ENCODE measurements at regions not wholly inside any gene's neighbourhood (a gene's known extent, or its start where the extent isn't known, plus 50 kb on each side); places are given as distances from the start of the nearest gene placed in this dataset.

GRCh38 chrX:13892856-13893255 lies 76.0 kb upstream of the GPM6B start:
- Mint-ChIP-seq H3K9me3 (ENCODE audit: unreplicated experiment) (no peaks in the 10 kb centered on the region), H3K27ac (ENCODE audit: low read depth, unreplicated experiment) (peak overlapping the region; percentile 12), H3K27me3 (ENCODE audit: insufficient read depth, unreplicated experiment) (peaks cover 42% of the 10 kb centered on the region), H3K4me1 (ENCODE audit: insufficient read depth, unreplicated experiment) (peaks cover 11% of the 10 kb centered on the region), H3K4me3 (ENCODE audit: unreplicated experiment) (no peak overlapping the region), H3K36me3 (ENCODE audit: insufficient read depth, unreplicated experiment) (no peaks in the 10 kb centered on the region)
- CTCF ChIA-PET, result interaction anchor here (0.8 to 1.1 kb wide), 2 partner anchors 8 to 16 kb away, joined by 3 read pairs; no protein-coding TSS in a partner anchor
- POLR2A ChIA-PET, result interaction anchor here (0.7 to 4.3 kb wide), 13 partner anchors 15 to 158 kb away, joined by 3 to 28 read pairs (median 4); partner anchors contain the start of genes GEMIN8, OFD1 and TRAPPC2
- intact Hi-C loops (cut with micrococcal nuclease), result loop anchor here (10.0 kb wide), 2 partner anchors 68 to 238 kb away; partner anchors contain the start of gene TCEANC
- DNase-seq (ENCODE audit: unreplicated experiment), result peak; percentile 74
- no peak for TF ChIP-seq CTCF (IDR thresholded peaks at IDR 0.05; ENCODE audit: unreplicated experiment)
- no TSS peak for BruUV-seq (replicated peaks)

GRCh38 chrX:13891377-13892140 lies 74.7 kb upstream of the GPM6B start:
- no TSS peak for BruUV-seq (replicated peaks)
- Mint-ChIP-seq H3K4me3 (ENCODE audit: unreplicated experiment) (peak overlapping the region; percentile 5), H3K4me1 (ENCODE audit: insufficient read depth, unreplicated experiment) (peaks cover 11% of the 10 kb centered on the region), H3K27me3 (ENCODE audit: insufficient read depth, unreplicated experiment) (peaks cover 54% of the 10 kb centered on the region), H3K27ac (ENCODE audit: low read depth, unreplicated experiment) (no peak overlapping the region), H3K36me3 (ENCODE audit: insufficient read depth, unreplicated experiment) (no peaks in the 10 kb centered on the region), H3K9me3 (ENCODE audit: unreplicated experiment) (no peaks in the 10 kb centered on the region)
- CTCF ChIA-PET, result interaction anchor here (0.6 kb wide), 1 partner anchor 39 kb away, joined by 3 read pairs; no protein-coding TSS in a partner anchor
- no peak for TF ChIP-seq CTCF (IDR thresholded peaks at IDR 0.05; ENCODE audit: unreplicated experiment)
- intact Hi-C loops (cut with micrococcal nuclease), result loop anchor here (10.0 kb wide), 2 partner anchors 67 to 237 kb away; partner anchors contain the start of gene TCEANC
- POLR2A ChIA-PET, result interaction anchor here (1.0 to 2.7 kb wide), 10 partner anchors 14 to 157 kb away, joined by 3 to 12 read pairs (median 5); partner anchors contain the start of genes OFD1 and TRAPPC2
- no peak for DNase-seq (ENCODE audit: unreplicated experiment)

GRCh38 chrX:13890806-13891205 lies 73.9 kb upstream of the GPM6B start:
- intact Hi-C loops (cut with micrococcal nuclease), result loop anchor here (10.0 kb wide), 2 partner anchors 66 to 236 kb away; partner anchors contain the start of gene TCEANC
- Mint-ChIP-seq H3K36me3 (ENCODE audit: insufficient read depth, unreplicated experiment) (no peaks in the 10 kb centered on the region), H3K27me3 (ENCODE audit: insufficient read depth, unreplicated experiment) (peaks cover 61% of the 10 kb centered on the region), H3K9me3 (ENCODE audit: unreplicated experiment) (no peaks in the 10 kb centered on the region), H3K4me1 (ENCODE audit: insufficient read depth, unreplicated experiment) (peaks cover 11% of the 10 kb centered on the region), H3K27ac (ENCODE audit: low read depth, unreplicated experiment) (no peak overlapping the region), H3K4me3 (ENCODE audit: unreplicated experiment) (no peak overlapping the region)
- no TSS peak for BruUV-seq (replicated peaks)
- no peak for TF ChIP-seq CTCF (IDR thresholded peaks at IDR 0.05; ENCODE audit: unreplicated experiment)
- POLR2A ChIA-PET, result interaction anchor here (0.8 to 2.7 kb wide), 6 partner anchors 10 to 138 kb away, joined by 3 to 10 read pairs (median 4); no protein-coding TSS in a partner anchor
- no peak for DNase-seq (ENCODE audit: unreplicated experiment)
- CTCF ChIA-PET, result interaction anchor here (0.6 kb wide), 1 partner anchor 15 kb away, joined by 3 read pairs; no protein-coding TSS in a partner anchor

- intact Hi-C loops (cut with micrococcal nuclease), result no loop called here
- no TSS peak for BruUV-seq (replicated peaks)
- ChIA-PET POLR2A (no interaction called here), CTCF (interaction anchor here (0.6 kb wide), 1 partner anchor 14 kb away, joined by 3 read pairs; no protein-coding TSS in a partner anchor)
- DNase-seq (ENCODE audit: unreplicated experiment), result no peak
- H3K4me1 Mint-ChIP-seq (ENCODE audit: insufficient read depth, unreplicated experiment), result peaks cover 11% of the 10 kb centered on the region
- H3K36me3 Mint-ChIP-seq (ENCODE audit: insufficient read depth, unreplicated experiment), result no peaks in the 10 kb centered on the region
- no peak overlapping the region for H3K4me3 Mint-ChIP-seq (ENCODE audit: unreplicated experiment)
- H3K9me3 Mint-ChIP-seq (ENCODE audit: unreplicated experiment), result no peaks in the 10 kb centered on the region
- no peak for TF ChIP-seq CTCF (IDR thresholded peaks at IDR 0.05; ENCODE audit: unreplicated experiment)
- H3K27ac Mint-ChIP-seq (ENCODE audit: low read depth, unreplicated experiment), result no peak overlapping the region
- H3K27me3 Mint-ChIP-seq (ENCODE audit: insufficient read depth, unreplicated experiment), result peaks cover 71% of the 10 kb centered on the region
These were observed 71.4 kb upstream of the GPM6B start for GRCh38 chrX:13888284-13888683.
